ENCODE measurements at regions not wholly inside any gene's neighbourhood (a gene's known extent, or its start where the extent isn't known, plus 50 kb on each side); places are given as distances from the start of the nearest gene placed in this dataset.

DNA sequence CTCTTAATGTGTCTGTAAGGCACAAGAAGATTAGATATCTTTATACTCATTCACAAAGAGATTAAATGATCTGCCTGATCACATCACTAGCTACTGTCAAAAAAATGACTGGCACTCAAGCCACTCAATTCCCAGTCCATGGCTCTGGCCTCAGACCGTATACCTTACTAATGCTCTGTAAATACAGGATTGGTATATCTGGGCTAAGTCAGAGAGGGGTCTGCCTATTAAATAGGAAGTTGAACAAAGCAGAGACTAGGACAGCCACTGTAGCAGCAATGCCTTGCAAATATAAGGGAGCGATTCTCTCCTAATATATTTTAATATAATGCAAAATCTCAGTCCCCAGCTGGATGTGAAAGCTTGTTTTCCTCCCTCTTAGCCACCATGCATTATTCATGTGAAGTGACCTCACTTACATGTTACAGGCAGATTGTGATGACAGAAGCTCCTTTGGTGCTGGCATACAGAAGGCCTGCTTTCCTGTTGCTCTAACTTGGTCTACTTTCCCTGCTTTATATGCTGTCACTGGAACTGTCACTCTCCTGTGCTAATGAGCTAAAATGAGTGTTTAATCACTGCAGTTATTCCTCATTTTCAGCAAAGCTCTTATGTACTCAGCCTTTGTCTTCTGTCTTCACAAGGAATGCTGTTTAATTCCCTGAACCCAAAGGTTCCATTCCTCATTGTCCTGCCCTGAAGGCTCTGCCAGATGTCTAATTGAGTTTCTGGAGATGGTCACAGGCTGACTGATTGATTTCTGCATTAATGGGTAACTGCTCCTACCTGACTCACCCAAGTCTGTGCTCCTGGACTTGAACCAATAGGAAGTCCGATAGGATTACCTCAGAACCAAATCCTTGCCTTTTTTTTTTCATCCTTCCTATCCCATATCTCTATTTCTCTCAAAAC lies 578.2 kb downstream of the KLHL13 start (continued):
- TF ChIP-seq, protein P1, sequence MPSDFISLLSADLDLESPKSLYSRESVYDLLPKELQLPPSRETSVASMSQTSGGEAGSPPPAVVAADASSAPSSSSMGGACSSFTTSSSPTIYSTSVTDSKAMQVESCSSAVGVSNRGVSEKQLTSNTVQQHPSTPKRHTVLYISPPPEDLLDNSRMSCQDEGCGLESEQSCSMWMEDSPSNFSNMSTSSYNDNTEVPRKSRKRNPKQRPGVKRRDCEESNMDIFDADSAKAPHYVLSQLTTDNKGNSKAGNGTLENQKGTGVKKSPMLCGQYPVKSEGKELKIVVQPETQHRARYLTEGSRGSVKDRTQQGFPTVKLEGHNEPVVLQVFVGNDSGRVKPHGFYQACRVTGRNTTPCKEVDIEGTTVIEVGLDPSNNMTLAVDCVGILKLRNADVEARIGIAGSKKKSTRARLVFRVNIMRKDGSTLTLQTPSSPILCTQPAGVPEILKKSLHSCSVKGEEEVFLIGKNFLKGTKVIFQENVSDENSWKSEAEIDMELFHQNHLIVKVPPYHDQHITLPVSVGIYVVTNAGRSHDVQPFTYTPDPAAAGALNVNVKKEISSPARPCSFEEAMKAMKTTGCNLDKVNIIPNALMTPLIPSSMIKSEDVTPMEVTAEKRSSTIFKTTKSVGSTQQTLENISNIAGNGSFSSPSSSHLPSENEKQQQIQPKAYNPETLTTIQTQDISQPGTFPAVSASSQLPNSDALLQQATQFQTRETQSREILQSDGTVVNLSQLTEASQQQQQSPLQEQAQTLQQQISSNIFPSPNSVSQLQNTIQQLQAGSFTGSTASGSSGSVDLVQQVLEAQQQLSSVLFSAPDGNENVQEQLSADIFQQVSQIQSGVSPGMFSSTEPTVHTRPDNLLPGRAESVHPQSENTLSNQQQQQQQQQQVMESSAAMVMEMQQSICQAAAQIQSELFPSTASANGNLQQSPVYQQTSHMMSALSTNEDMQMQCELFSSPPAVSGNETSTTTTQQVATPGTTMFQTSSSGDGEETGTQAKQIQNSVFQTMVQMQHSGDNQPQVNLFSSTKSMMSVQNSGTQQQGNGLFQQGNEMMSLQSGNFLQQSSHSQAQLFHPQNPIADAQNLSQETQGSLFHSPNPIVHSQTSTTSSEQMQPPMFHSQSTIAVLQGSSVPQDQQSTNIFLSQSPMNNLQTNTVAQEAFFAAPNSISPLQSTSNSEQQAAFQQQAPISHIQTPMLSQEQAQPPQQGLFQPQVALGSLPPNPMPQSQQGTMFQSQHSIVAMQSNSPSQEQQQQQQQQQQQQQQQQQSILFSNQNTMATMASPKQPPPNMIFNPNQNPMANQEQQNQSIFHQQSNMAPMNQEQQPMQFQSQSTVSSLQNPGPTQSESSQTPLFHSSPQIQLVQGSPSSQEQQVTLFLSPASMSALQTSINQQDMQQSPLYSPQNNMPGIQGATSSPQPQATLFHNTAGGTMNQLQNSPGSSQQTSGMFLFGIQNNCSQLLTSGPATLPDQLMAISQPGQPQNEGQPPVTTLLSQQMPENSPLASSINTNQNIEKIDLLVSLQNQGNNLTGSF (CRISPR knock-in tag; IDR thresholded peaks at IDR 0.05): no peak

DNA sequence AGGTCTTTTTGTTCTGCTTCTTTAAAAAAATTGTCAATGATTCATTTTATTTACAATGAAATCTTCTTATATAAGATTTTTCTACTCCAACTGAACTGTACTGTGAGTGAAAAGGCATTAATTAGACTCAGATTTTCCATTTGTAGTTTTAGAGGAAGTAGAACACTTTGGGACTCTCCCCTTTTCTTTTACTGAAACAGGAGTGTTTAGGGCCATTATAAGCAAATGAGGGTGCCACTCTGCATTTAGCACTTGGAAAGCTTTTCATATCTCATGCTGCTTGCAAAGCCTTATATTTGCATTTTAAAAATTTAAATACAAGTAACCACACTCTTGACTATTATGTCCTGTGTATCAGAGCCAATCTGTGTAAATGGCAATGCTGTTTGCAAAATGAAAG lies 584.3 kb downstream of the KLHL13 start:
- POLR2A ChIA-PET: no interaction called here
- Histone ChIP-seq H3K4me1 (ENCODE audit: insufficient read depth, low read length) (no peaks in the 10 kb centered on the region), H3K9me3 (ENCODE audit: low read length) (no peaks in the 10 kb centered on the region), H3K27me3 (ENCODE audit: control insufficient read depth in 1 of 2, insufficient read depth in 2 of 2, low read length in 2 of 2) (no peaks in the 10 kb centered on the region), H3K79me2 (ENCODE audit: insufficient read depth, low read length) (no peaks in the 10 kb centered on the region), H3K4me3 (replicated peaks in 1 of 3; ENCODE audit: insufficient read depth in 1 of 3, low read depth in 2 of 3, low read length in 3 of 3) (no peak overlapping the region), H3K4me2 (ENCODE audit: low read depth, low read length) (no peak overlapping the region), H3K9ac (ENCODE audit: insufficient read depth, low read depth, low read length) (no peak overlapping the region), H3K27ac (ENCODE audit: extremely low read length, insufficient read depth, low read length) (no peak overlapping the region), H3K36me3 (replicated peaks in 1 of 2; ENCODE audit: control insufficient read depth in 1 of 2, insufficient read depth in 2 of 2, low read length in 2 of 2) (no peaks in the 10 kb centered on the region), H2AFZ (ENCODE audit: low read length) (no peak overlapping the region), H4K20me1 (ENCODE audit: insufficient read depth, low read length) (no peaks in the 10 kb centered on the region)
- FAIRE-seq (no peak), ATAC-seq (no peak), DNase-seq (ENCODE audit: low spot score) (no peak)
- BruUV-seq (replicated peaks): no TSS peak
- intact Hi-C loops (cut with micrococcal nuclease; ENCODE audit: unreplicated experiment) (no loop called here), in situ Hi-C loops (cut with HindIII; ENCODE audit: extremely low pct_ligation_motif_present, low pct_unique_long_range_greater_than_20kb) (no loop called here)
- CTCF ChIA-PET (ENCODE audit: low intra/inter-chr PET ratio, low total read pairs): no interaction called here
- no peak for TF ChIP-seq ZBTB4 (CRISPR knock-in tag; IDR thresholded peaks at IDR 0.05; ENCODE audit: borderline replicate concordance)
- TF ChIP-seq CHD2 (IDR thresholded peaks at IDR 0.05; ENCODE audit: low read depth, low read length): no peak
- no peak for TF ChIP-seq MATR3 (CRISPR knock-in tag; IDR thresholded peaks at IDR 0.05)
- TF ChIP-seq ZSCAN20 (CRISPR knock-in tag; IDR thresholded peaks at IDR 0.05; ENCODE audit: borderline replicate concordance): no peak
- TF ChIP-seq MAZ (IDR thresholded peaks at IDR 0.05; ENCODE audit: borderline replicate concordance, low read depth, low read length): no peak
- TF ChIP-seq MAZ (CRISPR knock-in tag; IDR thresholded peaks at IDR 0.05; ENCODE audit: low read depth): no peak
- TF ChIP-seq ZFP91 (CRISPR knock-in tag; IDR thresholded peaks at IDR 0.05; ENCODE audit: borderline replicate concordance): no peak
- TF ChIP-seq, protein P2, sequence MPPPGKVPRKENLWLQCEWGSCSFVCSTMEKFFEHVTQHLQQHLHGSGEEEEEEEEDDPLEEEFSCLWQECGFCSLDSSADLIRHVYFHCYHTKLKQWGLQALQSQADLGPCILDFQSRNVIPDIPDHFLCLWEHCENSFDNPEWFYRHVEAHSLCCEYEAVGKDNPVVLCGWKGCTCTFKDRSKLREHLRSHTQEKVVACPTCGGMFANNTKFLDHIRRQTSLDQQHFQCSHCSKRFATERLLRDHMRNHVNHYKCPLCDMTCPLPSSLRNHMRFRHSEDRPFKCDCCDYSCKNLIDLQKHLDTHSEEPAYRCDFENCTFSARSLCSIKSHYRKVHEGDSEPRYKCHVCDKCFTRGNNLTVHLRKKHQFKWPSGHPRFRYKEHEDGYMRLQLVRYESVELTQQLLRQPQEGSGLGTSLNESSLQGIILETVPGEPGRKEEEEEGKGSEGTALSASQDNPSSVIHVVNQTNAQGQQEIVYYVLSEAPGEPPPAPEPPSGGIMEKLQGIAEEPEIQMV (CRISPR knock-in tag; IDR thresholded peaks at IDR 0.05; ENCODE audit: low read depth): no peak
- no peak for TF ChIP-seq TEAD2 (CRISPR knock-in tag; IDR thresholded peaks at IDR 0.05)

Data from HepG2 (cell line).